Pancreas (tissue), 10 donors: ENCODE measurements at regions not wholly inside any gene's neighbourhood (a gene's known extent, or its start where the extent isn't known, plus 50 kb on each side); places are given as distances from the start of the nearest gene placed in this dataset.

Experiments
- ATAC-seq, 4 donors: fragments of 200-7000 bp; cut with Tn5 transposase; one replicate each; pipeline versions ENCODE4 v1.8.0 to v1.9.1; 2020; ENCODE audit warnings: mild to moderate bottlenecking in 4 of 4, moderate library complexity in 4 of 4
- DNase-seq, 6 donors: peaks; one replicate each; pipeline ENCODE4 v3.0.0-alpha.2; 2020
- FAIRE-seq: peaks from 2 replicates; lab custom pipeline; 2012; peaks lifted over from hg19 to GRCh38; lab: Jason Lieb, UNC
- H3K27ac ChIP-seq, 4 donors: fragments of 200-600 bp; sonication (generic); 1 replicate in 3 of 4; 2 replicates in 1 of 4; pipeline versions ENCODE4 v1.5.0 to v1.8.0; 2020
- H3K27me3 ChIP-seq, 4 donors: fragments of 200-600 bp; one replicate each; pipeline ENCODE4 v1.8.0; 2021
- H3K36me3 ChIP-seq, 3 donors: fragments of 200-600 bp; sonication (generic) in 1 of 3; one replicate each; pipeline versions ENCODE4 v1.5.0 to v1.8.0; 2020 to 2021
- H3K4me1 ChIP-seq, 3 donors: fragments of 200-600 bp; one replicate each; pipeline ENCODE4 v1.8.0; 2021
- H3K4me3 ChIP-seq, 4 donors: fragments of 200-600 bp; sonication (generic) in 2 of 4; one replicate each; pipeline versions ENCODE4 v1.5.0 to v1.8.0; 2020 to 2021
- H3K9me3 ChIP-seq, 4 donors: fragments of 200-600 bp; one replicate each; pipeline ENCODE4 v1.8.0; 2021
- WGBS, 2 donors: extraction: QIAGEN DNeasy Blood & Tissue Kit; methylation state at CpG; one replicate each; pipeline ENCODE4 v1.1.7; 2013; 5-methylcytosine and 5-hydroxymethylcytosine counted together
- intact Hi-C, 3 donors: fragments of 100-400 bp; cut with DNase I; formaldehyde crosslinking; loops; one replicate each; pipeline versions ENCODE4 v1.11.1 to v1.14.2; 2022
- TF ChIP-seq, protein P1 (sequence below), 4 donors: fragments of 200-600 bp; sonication (generic) in 3 of 4; IDR thresholded peaks; one replicate each; pipeline versions ENCODE4 v1.5.0 to v1.8.0; 2021; ENCODE audit warnings: antibody characterized with exemption in 4 of 4
- donor health status: healthy with polysubstance abuse.
- donor health status: DM: no; HTN: no; CAD: no; lungs with moderate emphysema.
- donor health status: DM: no; HTN: no; CAD: no.
- donor health status: control.
- donor health status: control.
- donor health status: Bipolar disorder and iron deficiency.
- donor health status: DM: yes; HTN: yes; CAD: no.
- donor health status: DM: no; HTN: no; CAD: no.
- donor health status: DM: no; HTN: no; CAD: no.
- donor health status: DM: yes; HTN: yes; CAD: no.

DNA sequence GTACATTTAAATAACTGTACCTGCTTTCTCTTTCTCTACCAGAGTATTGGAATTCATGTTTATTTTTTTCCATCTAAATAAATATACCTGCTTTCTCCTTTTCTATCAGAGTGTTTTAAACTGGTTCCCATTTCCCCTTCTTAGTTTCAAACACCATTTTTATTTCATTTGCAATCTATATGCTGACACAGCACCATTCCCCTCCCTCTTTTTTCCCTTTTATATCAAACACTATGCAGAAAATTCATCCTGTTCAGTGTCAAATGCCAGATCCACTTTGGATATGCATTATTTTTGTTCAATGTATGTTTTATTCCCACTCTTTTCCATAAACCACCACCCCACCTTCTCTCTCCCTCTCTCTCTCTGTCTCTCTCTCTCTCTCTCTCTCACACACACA lies 85.8 kb upstream of the ST6GALNAC5 start:
- Histone ChIP-seq H3K4me1 (no peaks in the 10 kb centered on the region), H3K9me3 (no peaks in the 10 kb centered on the region), H3K36me3 (no peaks in the 10 kb centered on the region), H3K27ac (no peak overlapping the region), H3K4me3 (no peak overlapping the region), H3K27me3 (no peaks in the 10 kb centered on the region)
- ATAC-seq (no peak), DNase-seq (no peak), FAIRE-seq (no peak)
- intact Hi-C loops: no loop called here
- TF ChIP-seq, protein P1, sequence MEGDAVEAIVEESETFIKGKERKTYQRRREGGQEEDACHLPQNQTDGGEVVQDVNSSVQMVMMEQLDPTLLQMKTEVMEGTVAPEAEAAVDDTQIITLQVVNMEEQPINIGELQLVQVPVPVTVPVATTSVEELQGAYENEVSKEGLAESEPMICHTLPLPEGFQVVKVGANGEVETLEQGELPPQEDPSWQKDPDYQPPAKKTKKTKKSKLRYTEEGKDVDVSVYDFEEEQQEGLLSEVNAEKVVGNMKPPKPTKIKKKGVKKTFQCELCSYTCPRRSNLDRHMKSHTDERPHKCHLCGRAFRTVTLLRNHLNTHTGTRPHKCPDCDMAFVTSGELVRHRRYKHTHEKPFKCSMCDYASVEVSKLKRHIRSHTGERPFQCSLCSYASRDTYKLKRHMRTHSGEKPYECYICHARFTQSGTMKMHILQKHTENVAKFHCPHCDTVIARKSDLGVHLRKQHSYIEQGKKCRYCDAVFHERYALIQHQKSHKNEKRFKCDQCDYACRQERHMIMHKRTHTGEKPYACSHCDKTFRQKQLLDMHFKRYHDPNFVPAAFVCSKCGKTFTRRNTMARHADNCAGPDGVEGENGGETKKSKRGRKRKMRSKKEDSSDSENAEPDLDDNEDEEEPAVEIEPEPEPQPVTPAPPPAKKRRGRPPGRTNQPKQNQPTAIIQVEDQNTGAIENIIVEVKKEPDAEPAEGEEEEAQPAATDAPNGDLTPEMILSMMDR (IDR thresholded peaks at IDR 0.05): no peak

DNA sequence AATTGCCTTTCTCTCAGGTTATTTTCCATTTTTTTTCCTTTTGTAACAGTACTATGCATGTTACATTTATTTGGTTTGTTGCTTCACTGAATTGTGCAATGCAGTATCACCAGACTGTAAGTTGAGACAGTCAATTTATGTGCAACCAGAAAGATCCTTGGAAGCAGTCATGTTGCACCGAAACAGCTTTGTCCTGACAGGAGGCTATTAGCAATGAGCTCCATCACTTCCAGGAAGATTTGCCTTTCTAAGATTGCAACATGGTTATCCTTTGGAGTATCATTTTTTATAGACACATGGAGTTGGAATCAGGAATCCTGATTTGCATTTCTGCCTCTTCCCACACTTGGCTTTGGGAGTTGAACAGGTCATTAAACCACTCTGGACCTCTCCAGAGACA lies 84.5 kb upstream of the ST6GALNAC5 start:
- TF ChIP-seq, protein P1 (IDR thresholded peaks at IDR 0.05): no peak
- Histone ChIP-seq H3K27me3 (no peaks in the 10 kb centered on the region), H3K9me3 (no peaks in the 10 kb centered on the region), H3K4me1 (no peaks in the 10 kb centered on the region), H3K27ac (no peak overlapping the region), H3K4me3 (no peak overlapping the region), H3K36me3 (no peaks in the 10 kb centered on the region)
- WGBS, 2 donors: 73 to 87% methylated on average over 1 of the region's 1 CpG
- intact Hi-C loops: no loop called here
- no peak for FAIRE-seq
- ATAC-seq: peak in 2 of 4 donors; percentile 21 to 59
- no peak for DNase-seq

DNA sequence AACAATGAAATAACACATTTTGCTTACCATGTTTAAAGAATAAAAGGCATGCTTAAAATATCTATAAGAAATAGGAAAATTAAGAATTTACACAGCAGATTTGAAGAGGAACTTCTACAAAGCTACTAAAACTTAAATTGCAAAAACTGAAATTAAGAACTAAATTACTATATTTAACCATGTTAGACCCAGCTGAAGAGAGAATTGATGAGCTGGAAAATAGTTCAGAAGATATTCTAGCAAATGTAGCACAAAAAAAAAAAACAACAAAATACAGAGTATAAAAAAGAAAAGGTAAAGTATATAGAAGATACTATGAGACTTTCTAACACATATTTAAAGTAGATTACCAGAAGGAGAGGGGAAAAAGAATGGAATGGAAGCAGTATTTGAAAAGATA lies 82.8 kb upstream of the ST6GALNAC5 start:
- no peaks in the 10 kb centered on the region for H3K4me1 ChIP-seq
- FAIRE-seq: no peak

DNA sequence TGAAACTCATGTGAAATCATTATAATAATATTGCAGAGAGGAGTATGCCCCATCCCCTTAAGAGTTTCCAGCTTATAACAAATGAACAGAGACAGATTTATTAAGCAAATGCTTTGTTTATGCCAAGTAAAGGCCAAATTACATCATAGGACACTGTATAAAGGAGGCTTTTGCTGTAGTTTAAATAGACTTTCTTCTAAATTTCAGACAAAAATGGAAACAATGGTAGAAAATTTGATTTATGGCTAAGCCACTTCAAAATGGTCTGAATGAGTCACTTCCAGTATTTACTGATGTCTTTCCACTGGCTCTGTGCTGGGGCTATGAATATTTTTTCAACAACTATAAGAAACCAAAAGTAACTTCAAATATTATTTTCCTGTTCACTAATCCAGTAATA lies 81.1 kb upstream of the ST6GALNAC5 start:
- no peaks in the 10 kb centered on the region for H3K36me3 ChIP-seq
- H3K9me3 ChIP-seq: no peaks in the 10 kb centered on the region
- H3K27ac ChIP-seq: no peak overlapping the region
- no peaks in the 10 kb centered on the region for H3K4me1 ChIP-seq
- no peaks in the 10 kb centered on the region for H3K27me3 ChIP-seq
- DNase-seq: no peak
- intact Hi-C loops: no loop called here
- no peak for ATAC-seq
- FAIRE-seq: no peak
- TF ChIP-seq, protein P1 (IDR thresholded peaks at IDR 0.05): no peak
- no peak overlapping the region for H3K4me3 ChIP-seq

More for the DNA sequence above, 82.8 kb upstream of the ST6GALNAC5 start:
- H3K27ac ChIP-seq: no peak overlapping the region
- intact Hi-C loops: no loop called here
- DNase-seq (no peak), ATAC-seq (no peak)
- no peaks in the 10 kb centered on the region for H3K27me3 ChIP-seq
- no peak overlapping the region for H3K4me3 ChIP-seq
- TF ChIP-seq, protein P1 (IDR thresholded peaks at IDR 0.05): no peak
- H3K36me3 ChIP-seq: no peaks in the 10 kb centered on the region
- H3K9me3 ChIP-seq: no peaks in the 10 kb centered on the region

DNA sequence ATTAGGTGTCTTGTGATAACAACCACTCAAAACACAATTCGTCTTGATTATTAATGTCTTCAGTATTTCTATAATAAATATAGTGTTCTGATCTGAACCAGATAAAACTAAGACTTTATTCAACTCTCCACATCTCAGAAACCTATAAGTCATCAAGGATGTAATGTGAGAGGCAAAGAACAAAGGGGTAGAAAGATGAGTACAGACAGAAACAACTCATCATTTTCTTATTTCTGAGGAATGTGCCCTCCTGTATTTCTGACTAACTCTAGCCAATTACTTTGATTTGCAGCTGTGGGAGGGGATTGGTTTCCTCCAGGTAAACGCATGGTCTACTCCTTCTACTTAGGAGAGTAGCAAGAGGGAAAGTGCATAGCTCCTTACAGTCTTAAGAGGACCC lies 73.7 kb upstream of the ST6GALNAC5 start:
- TF ChIP-seq, protein P1 (IDR thresholded peaks at IDR 0.05): no peak
- WGBS, 2 donors: 47 to 52% methylated on average over 2 of the region's 2 CpGs
- Histone ChIP-seq H3K4me3 (no peak overlapping the region), H3K9me3 (no peaks in the 10 kb centered on the region), H3K4me1 (no peaks in the 10 kb centered on the region), H3K27ac (no peak overlapping the region), H3K27me3 (no peaks in the 10 kb centered on the region), H3K36me3 (no peaks in the 10 kb centered on the region)
- intact Hi-C loops: no loop called here
- DNase-seq (no peak), ATAC-seq (no peak), FAIRE-seq (no peak)
